Activated CD4-positive, alpha-beta memory T cell treated with anti-CD3 and anti-CD28 coated beads, Interleukin-2, amount 10 ng/mL, durations not matched to agents 7 days and 5 days (primary cell): ENCODE measurements at regions not wholly inside any gene's neighbourhood (a gene's known extent, or its start where the extent isn't known, plus 50 kb on each side); places are given as distances from the start of the nearest gene placed in this dataset.

Experiments used
- CTCF ChIA-PET: fragments of 350-600 bp; sonication (Branson Sonifier 250); formaldehyde crosslinking; loops from one replicate; lab custom pipeline; 2021; ENCODE audit warnings: antibody characterized with exemption, inconsistent platforms; lab: Charles Lee
- POLR2A ChIA-PET: fragments of 350-600 bp; sonication (Branson Sonifier 250); formaldehyde crosslinking; loops from one replicate; lab custom pipeline; 2021; ENCODE audit warnings: antibody characterized with exemption; lab: Charles Lee
- DNase-seq: peaks from one replicate; pipeline ENCODE4 v3.0.0-alpha.2; 2020
- H3K27ac Mint-ChIP-seq: one replicate; pipeline ENCODE4 v1.8.0; 2021; ENCODE audit warnings: mild to moderate bottlenecking, mixed read lengths
- H3K27me3 Mint-ChIP-seq: one replicate; pipeline ENCODE4 v1.8.0; 2021; ENCODE audit warnings: mixed read lengths
- H3K36me3 Mint-ChIP-seq: one replicate; pipeline ENCODE4 v1.8.0; 2021; ENCODE audit warnings: low read depth, mixed read lengths
- H3K4me1 Mint-ChIP-seq: one replicate; pipeline ENCODE4 v1.8.0; 2021; ENCODE audit warnings: mixed read lengths
- H3K4me3 Mint-ChIP-seq: one replicate; pipeline ENCODE4 v1.8.0; 2021; ENCODE audit warnings: mild to moderate bottlenecking, mixed read lengths
- H3K9me3 Mint-ChIP-seq: one replicate; pipeline ENCODE4 v1.8.0; 2021; ENCODE audit warnings: mixed read lengths

DNA sequence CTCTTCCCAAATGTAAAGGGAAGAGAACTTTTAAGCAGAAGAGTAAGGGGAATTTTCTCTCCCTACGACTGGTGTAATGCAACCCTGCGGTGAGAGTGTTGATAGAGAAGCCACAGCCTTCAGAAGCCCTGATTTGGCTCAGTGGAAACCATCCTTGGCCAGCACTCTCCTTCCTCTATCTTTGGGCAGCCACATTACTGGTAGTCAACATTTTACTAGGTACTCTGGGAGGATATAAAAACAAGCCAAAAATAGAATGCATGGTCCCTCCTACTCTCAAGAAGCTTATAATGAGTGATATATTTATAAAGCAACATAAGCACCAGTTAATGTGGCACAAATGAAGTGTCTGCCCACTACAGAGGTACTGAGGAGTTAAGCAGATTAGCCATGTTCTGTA, 201.8 kb upstream of the NCAM1 start:
- CTCF ChIA-PET: no interaction called here
- no peaks in the 10 kb centered on the region for H3K36me3 Mint-ChIP-seq

DNA sequence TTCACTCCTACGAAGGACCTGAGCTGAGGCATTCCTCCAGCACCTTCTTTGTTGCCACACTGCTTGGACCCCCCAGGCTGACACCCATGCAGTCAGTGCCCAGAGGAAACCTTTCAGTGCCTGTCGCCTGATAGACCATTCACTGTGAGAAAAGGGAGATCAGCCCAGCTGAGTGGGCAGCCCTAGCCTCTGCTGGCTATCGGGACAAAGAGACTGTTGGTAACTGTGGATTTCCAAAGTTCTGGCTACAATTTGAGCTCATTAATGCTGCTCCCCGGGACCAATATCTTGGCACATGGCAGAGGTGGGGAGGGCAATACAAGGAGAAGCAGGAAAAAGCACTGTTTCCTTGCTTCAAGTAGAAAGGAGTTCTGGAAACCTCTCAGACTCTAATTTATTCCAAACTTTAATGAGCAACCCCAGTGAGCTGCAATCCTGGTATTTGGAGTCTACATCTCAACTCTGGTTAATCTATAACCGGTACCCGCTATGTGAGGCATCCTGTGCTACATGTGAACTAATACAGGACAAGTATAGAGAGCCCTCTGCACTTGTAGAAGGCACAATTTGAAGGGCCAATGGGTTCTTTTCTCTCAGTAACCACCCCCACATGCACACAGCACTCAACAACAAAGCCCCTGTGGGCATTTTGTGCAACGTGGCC, 200.7 kb upstream of the NCAM1 start:
- no peaks in the 10 kb centered on the region for H3K27me3 Mint-ChIP-seq
- ChIA-PET POLR2A (no interaction called here), CTCF (no interaction called here)
- H3K4me1 Mint-ChIP-seq: no peaks in the 10 kb centered on the region
- H3K36me3 Mint-ChIP-seq: no peaks in the 10 kb centered on the region
- DNase-seq: no peak
- H3K27ac Mint-ChIP-seq: no peak overlapping the region
- H3K9me3 Mint-ChIP-seq: no peaks in the 10 kb centered on the region
- no peak overlapping the region for H3K4me3 Mint-ChIP-seq

More for the DNA sequence above, 201.8 kb upstream of the NCAM1 start:
- no peak for DNase-seq
- no peaks in the 10 kb centered on the region for H3K27me3 Mint-ChIP-seq
- POLR2A ChIA-PET: no interaction called here
- H3K4me1 Mint-ChIP-seq: no peaks in the 10 kb centered on the region
- H3K27ac Mint-ChIP-seq: no peak overlapping the region
- H3K4me3 Mint-ChIP-seq: no peak overlapping the region
- H3K9me3 Mint-ChIP-seq: no peaks in the 10 kb centered on the region

- no peaks in the 10 kb centered on the region for H3K9me3 Mint-ChIP-seq
- H3K4me1 Mint-ChIP-seq: no peaks in the 10 kb centered on the region
- H3K36me3 Mint-ChIP-seq: no peaks in the 10 kb centered on the region
- no peak overlapping the region for H3K27ac Mint-ChIP-seq
- no peak for DNase-seq
- H3K4me3 Mint-ChIP-seq: no peak overlapping the region
- POLR2A ChIA-PET: no interaction called here
- CTCF ChIA-PET: no interaction called here
- no peaks in the 10 kb centered on the region for H3K27me3 Mint-ChIP-seq
Measured at GRCh38 chr11:112761911-112762706, 199.1 kb upstream of the NCAM1 start.

DNA sequence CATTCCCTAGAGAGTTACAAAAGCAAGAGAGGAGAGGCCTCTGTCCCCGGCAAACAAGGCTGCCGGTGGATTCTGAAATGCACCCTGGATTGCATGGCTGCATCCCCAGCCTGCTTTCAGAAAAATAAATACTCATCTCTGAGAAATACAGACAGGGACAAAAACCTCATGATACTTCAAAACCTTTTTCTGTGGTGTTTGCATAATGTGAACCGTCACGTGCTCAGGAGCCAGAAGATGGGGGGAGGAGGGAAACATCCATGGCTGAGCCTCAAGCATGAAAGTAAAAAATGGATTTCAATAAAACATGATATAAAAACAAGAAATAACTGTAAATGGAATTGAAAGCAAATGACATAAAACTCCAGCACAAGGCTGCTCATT, 198.5 kb upstream of the NCAM1 start:
- Mint-ChIP-seq H3K27me3 (no peaks in the 10 kb centered on the region), H3K27ac (no peak overlapping the region), H3K36me3 (no peaks in the 10 kb centered on the region), H3K9me3 (no peaks in the 10 kb centered on the region), H3K4me3 (no peak overlapping the region), H3K4me1 (no peaks in the 10 kb centered on the region)
- no peak for DNase-seq
- POLR2A ChIA-PET: no interaction called here
- CTCF ChIA-PET: no interaction called here

GRCh38 chr11:112765337-112765736, 195.9 kb upstream of the NCAM1 start:
- H3K27ac Mint-ChIP-seq: no peak overlapping the region
- H3K9me3 Mint-ChIP-seq: no peaks in the 10 kb centered on the region
- H3K4me3 Mint-ChIP-seq: no peak overlapping the region
- no peaks in the 10 kb centered on the region for H3K36me3 Mint-ChIP-seq
- ChIA-PET CTCF (no interaction called here), POLR2A (no interaction called here)
- H3K4me1 Mint-ChIP-seq: no peaks in the 10 kb centered on the region
- H3K27me3 Mint-ChIP-seq: no peaks in the 10 kb centered on the region
- no peak for DNase-seq

DNA sequence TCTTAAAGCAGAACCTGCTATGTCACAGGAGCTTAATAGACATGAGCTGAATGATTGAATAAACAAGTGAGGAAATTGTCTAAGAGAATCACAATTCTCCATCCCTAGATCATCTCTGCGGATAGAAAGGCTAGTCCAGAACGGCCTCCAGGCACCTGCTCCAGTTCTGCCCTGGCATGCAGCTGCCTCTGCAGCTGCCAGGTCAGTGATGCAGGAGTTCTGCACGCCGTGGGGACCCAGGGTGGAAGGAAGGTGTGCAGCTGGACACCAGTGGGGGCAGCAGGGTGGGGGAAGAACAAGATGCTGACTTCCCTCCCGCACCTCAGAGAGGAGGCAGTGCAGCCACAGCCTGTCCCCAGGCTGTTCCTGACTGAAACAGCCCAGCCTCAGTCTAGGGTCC, 192.1 kb upstream of the NCAM1 start:
- Mint-ChIP-seq H3K4me3 (no peak overlapping the region), H3K36me3 (no peaks in the 10 kb centered on the region), H3K27ac (no peak overlapping the region), H3K9me3 (no peaks in the 10 kb centered on the region), H3K4me1 (peaks cover 3% of the 10 kb centered on the region), H3K27me3 (no peaks in the 10 kb centered on the region)
- ChIA-PET CTCF (no interaction called here), POLR2A (no interaction called here)
- DNase-seq: no peak

- no peak overlapping the region for H3K27ac Mint-ChIP-seq
- H3K36me3 Mint-ChIP-seq: no peaks in the 10 kb centered on the region
- no peak for DNase-seq
- POLR2A ChIA-PET: no interaction called here
- H3K4me3 Mint-ChIP-seq: no peak overlapping the region
- H3K9me3 Mint-ChIP-seq: no peaks in the 10 kb centered on the region
- no peaks in the 10 kb centered on the region for H3K27me3 Mint-ChIP-seq
- CTCF ChIA-PET: no interaction called here
- H3K4me1 Mint-ChIP-seq: peaks cover 3% of the 10 kb centered on the region
Measured at GRCh38 chr11:112769584-112769983, 191.6 kb upstream of the NCAM1 start.

GRCh38 chr11:112770033-112770432, 191.2 kb upstream of the NCAM1 start:
- ChIA-PET POLR2A (no interaction called here), CTCF (no interaction called here)
- Mint-ChIP-seq H3K9me3 (no peaks in the 10 kb centered on the region), H3K36me3 (no peaks in the 10 kb centered on the region), H3K27me3 (no peaks in the 10 kb centered on the region), H3K27ac (no peak overlapping the region), H3K4me3 (no peak overlapping the region), H3K4me1 (peaks cover 3% of the 10 kb centered on the region)
- no peak for DNase-seq

GRCh38 chr11:112770487-112770886, 190.7 kb upstream of the NCAM1 start:
- Mint-ChIP-seq H3K4me1 (peaks cover 3% of the 10 kb centered on the region), H3K36me3 (no peaks in the 10 kb centered on the region), H3K27me3 (no peaks in the 10 kb centered on the region), H3K4me3 (no peak overlapping the region), H3K9me3 (no peaks in the 10 kb centered on the region), H3K27ac (no peak overlapping the region)
- no peak for DNase-seq
- CTCF ChIA-PET: no interaction called here
- POLR2A ChIA-PET: no interaction called here

DNA sequence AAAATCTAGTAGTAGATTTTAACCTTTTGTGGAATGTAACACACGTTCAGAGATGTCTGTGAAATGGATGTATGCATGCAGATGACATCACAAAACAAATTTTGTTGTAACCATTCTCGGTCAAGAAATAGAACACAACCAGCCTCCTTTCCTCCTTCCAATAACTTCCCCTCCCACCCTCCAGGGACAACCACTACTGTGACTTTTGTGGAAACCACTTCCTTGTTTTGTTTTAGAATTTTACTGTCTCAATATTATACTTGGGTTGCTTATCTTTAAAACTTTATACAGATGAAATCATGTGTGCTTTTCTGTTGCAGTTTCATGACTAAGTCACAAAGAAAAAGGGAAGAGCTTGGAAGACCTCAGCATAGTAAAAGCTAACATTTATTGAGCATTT, 189.4 kb upstream of the NCAM1 start:
- H3K4me1 Mint-ChIP-seq: peaks cover 3% of the 10 kb centered on the region
- POLR2A ChIA-PET: no interaction called here
- no peaks in the 10 kb centered on the region for H3K36me3 Mint-ChIP-seq
- H3K9me3 Mint-ChIP-seq: no peaks in the 10 kb centered on the region
- no peak overlapping the region for H3K27ac Mint-ChIP-seq
- CTCF ChIA-PET: no interaction called here
- H3K27me3 Mint-ChIP-seq: no peaks in the 10 kb centered on the region
- no peak overlapping the region for H3K4me3 Mint-ChIP-seq
- no peak for DNase-seq

GRCh38 chr11:112773264-112773663, 188.0 kb upstream of the NCAM1 start:
- H3K36me3 Mint-ChIP-seq: no peaks in the 10 kb centered on the region
- DNase-seq: no peak
- ChIA-PET CTCF (no interaction called here), POLR2A (no interaction called here)
- H3K27ac Mint-ChIP-seq: no peak overlapping the region
- H3K9me3 Mint-ChIP-seq: no peaks in the 10 kb centered on the region
- H3K4me1 Mint-ChIP-seq: peaks cover 3% of the 10 kb centered on the region
- H3K4me3 Mint-ChIP-seq: no peak overlapping the region
- no peaks in the 10 kb centered on the region for H3K27me3 Mint-ChIP-seq

DNA sequence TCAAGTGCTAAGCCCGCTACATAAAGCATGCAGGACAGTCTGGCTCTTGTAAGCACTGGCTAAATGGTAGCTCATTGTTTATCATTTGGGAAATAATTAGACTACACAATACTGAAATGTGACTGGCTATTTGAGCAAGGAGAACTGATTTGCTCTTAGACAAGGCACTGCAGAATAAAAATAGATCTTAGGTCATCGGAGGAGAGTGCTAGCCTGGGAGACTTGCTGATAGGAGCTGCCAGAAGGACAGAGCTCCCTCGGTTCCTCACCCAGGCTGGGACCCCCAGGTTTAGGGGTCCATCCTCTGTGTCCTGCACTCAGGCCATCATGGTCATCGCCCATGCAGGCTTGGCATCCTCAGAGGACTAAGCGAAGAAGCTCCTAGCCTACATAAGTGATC, 184.4 kb upstream of the NCAM1 start:
- Mint-ChIP-seq H3K27ac (no peak overlapping the region), H3K4me1 (peaks cover 2% of the 10 kb centered on the region), H3K4me3 (no peak overlapping the region), H3K36me3 (no peaks in the 10 kb centered on the region), H3K9me3 (no peaks in the 10 kb centered on the region), H3K27me3 (no peaks in the 10 kb centered on the region)
- DNase-seq: no peak
- ChIA-PET POLR2A (no interaction called here), CTCF (no interaction called here)

DNA sequence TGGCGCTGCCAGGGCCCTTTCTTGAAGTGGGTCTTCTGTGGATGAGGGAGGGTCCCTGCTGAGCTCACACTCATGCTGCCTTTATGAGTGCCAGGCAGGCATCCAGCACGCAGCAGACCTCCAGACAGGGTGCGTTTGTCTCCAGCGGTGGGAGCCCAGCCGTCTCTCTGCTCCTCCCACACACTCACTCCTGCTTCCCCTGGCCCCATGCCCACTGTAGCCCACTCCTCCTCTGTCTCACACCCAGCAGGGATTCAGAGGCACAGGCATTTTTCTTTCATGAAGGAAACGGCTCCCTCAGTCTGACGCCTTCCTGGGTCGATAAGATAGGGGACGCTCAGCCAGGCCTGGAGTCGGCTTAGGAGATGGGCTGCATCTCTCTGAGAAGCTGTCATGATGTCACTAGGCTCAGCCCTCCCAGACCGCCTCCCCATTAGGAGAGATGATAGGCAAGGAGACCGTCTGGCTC, 183.9 kb upstream of the NCAM1 start:
- no peaks in the 10 kb centered on the region for H3K4me1 Mint-ChIP-seq
- H3K36me3 Mint-ChIP-seq: no peaks in the 10 kb centered on the region
- peaks cover 4% of the 10 kb centered on the region for H3K27me3 Mint-ChIP-seq
- ChIA-PET CTCF (no interaction called here), POLR2A (no interaction called here)
- DNase-seq: no peak
- no peak overlapping the region for H3K27ac Mint-ChIP-seq
- H3K9me3 Mint-ChIP-seq: no peaks in the 10 kb centered on the region
- H3K4me3 Mint-ChIP-seq: no peak overlapping the region
